ENCODE measurements at regions not wholly inside any gene's neighbourhood (a gene's known extent, or its start where the extent isn't known, plus 50 kb on each side); places are given as distances from the start of the nearest gene placed in this dataset.

DNA sequence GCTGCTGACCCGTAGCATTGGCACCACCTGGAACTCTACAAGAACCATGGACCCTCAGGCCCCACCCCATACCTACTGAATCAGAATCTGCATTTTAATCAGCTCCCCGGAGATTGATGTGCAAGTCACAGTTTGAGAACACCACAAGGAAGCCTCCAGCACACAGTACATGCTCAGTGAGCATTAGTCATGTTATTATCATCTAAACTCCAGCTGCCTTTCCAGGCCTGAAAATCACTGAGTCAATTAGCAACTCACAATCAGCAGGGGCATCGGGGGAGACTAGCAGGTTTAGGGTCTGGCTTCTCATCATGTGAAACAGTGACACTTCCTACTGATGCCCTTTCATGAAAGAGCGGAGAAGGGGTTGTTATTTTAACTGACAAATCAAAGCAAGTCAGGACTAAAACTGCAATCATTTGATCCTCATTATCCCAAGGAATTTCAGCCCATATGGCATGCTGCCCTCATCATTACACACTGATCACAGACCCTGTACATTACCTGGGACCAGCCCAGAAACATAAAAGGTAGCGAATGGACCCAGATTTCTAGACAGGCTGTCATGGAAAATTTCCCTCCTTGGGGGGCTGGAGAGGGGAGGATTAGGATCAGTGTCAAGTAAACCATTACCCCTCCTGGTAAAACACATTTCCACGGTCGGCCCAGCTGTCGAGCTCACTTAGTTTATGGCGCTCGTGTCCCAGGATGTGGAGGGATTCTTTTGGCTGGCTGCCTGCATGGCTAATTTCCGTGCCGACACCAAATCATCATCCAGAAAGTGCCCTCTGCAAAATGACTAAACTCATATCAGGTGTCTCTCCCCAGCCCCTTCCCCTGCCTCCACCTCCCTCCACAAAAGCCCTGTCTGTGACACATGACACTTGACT is 122.8 kb downstream of the PRLHR start:
- no peak for DNase-seq (ENCODE audit: low spot score)
- H3K9me3 ChIP-seq = no peaks in the 10 kb centered on the region
- 41% methylated on average over 12 of the region's 12 CpGs for WGBS

DNA sequence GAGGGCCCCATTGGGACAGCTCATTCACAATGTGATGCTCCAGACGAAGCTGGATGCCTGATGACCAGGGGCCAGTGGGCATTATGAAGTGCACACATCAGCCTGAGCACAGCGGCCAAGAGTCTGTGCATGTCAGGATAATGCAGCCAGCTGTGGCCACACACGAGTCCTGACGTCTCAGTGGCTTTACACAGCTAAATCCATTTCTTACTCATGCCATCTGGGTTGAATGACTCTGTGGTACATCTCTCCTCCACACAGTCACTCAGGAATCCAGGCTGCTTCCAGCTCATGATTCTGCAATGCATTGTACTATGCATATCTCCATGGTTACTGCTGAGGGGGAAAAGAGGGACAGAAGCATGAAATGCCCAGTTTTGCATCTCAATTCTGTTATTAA is 123.6 kb downstream of the PRLHR start:
- Histone ChIP-seq H3K36me3 (no peaks in the 10 kb centered on the region), H3K27me3 (replicated peaks; ENCODE audit: insufficient read depth) (peaks cover 4% of the 10 kb centered on the region), H3K4me1 (replicated peaks) (no peaks in the 10 kb centered on the region), H3K27ac (no peak overlapping the region), H3K9me3 (no peaks in the 10 kb centered on the region), H3K4me3 (no peak overlapping the region)
- 77% methylated on average over 4 of the region's 4 CpGs for WGBS
- intact Hi-C loops (cut with DNase I) = no loop called here
- DNase-seq (ENCODE audit: low spot score) = no peak
- TF ChIP-seq POLR2AphosphoS5 (IDR thresholded peaks at IDR 0.05) = no peak
- no peak for TF ChIP-seq POLR2A (IDR thresholded peaks at IDR 0.05)
- TF ChIP-seq, protein P1, sequence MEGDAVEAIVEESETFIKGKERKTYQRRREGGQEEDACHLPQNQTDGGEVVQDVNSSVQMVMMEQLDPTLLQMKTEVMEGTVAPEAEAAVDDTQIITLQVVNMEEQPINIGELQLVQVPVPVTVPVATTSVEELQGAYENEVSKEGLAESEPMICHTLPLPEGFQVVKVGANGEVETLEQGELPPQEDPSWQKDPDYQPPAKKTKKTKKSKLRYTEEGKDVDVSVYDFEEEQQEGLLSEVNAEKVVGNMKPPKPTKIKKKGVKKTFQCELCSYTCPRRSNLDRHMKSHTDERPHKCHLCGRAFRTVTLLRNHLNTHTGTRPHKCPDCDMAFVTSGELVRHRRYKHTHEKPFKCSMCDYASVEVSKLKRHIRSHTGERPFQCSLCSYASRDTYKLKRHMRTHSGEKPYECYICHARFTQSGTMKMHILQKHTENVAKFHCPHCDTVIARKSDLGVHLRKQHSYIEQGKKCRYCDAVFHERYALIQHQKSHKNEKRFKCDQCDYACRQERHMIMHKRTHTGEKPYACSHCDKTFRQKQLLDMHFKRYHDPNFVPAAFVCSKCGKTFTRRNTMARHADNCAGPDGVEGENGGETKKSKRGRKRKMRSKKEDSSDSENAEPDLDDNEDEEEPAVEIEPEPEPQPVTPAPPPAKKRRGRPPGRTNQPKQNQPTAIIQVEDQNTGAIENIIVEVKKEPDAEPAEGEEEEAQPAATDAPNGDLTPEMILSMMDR (IDR thresholded peaks at IDR 0.05) = no peak

More for the DNA sequence above, 122.8 kb downstream of the PRLHR start:
- intact Hi-C loops (cut with DNase I) = no loop called here
- Histone ChIP-seq H3K27me3 (replicated peaks; ENCODE audit: insufficient read depth) (peaks cover 4% of the 10 kb centered on the region), H3K4me3 (no peak overlapping the region), H3K36me3 (no peaks in the 10 kb centered on the region), H3K27ac (no peak overlapping the region), H3K4me1 (replicated peaks) (no peaks in the 10 kb centered on the region)
- TF ChIP-seq POLR2A (IDR thresholded peaks at IDR 0.05) = no peak
- no peak for TF ChIP-seq POLR2AphosphoS5 (IDR thresholded peaks at IDR 0.05)

DNA sequence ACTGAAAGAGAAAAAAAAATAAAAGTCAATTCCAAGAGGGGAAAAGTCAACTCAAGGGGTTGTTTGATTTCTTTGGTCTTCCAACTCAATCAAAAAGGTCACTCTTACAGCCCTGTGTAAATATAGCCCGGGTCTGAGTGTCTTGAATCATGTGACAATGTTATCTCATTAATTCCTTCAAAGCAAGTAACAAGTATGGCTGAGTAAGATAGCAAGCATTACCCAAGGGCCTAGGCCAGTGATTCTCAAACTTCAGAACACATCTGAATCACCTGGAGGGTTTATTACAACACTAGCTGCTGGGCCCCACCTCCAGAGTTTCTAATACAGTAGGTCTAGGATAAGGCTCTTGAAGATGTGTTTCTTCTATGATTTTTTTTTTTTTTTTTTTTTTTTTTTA is 125.0 kb downstream of the PRLHR start:
- TF ChIP-seq POLR2AphosphoS5 (IDR thresholded peaks at IDR 0.05) (no peak), POLR2A (IDR thresholded peaks at IDR 0.05) (no peak)
- TF ChIP-seq, protein P1 (IDR thresholded peaks at IDR 0.05) = no peak
- no peaks in the 10 kb centered on the region for H3K9me3 ChIP-seq
- H3K27ac ChIP-seq = no peak overlapping the region
- no peak overlapping the region for H3K4me3 ChIP-seq
- no peak for DNase-seq (ENCODE audit: low spot score)
- H3K27me3 ChIP-seq (replicated peaks; ENCODE audit: insufficient read depth) = peaks cover 4% of the 10 kb centered on the region
- WGBS = 27% methylated on average over 1 of the region's 1 CpG
- intact Hi-C loops (cut with DNase I) = no loop called here
- H3K4me1 ChIP-seq (replicated peaks) = no peaks in the 10 kb centered on the region
- no peaks in the 10 kb centered on the region for H3K36me3 ChIP-seq

DNA sequence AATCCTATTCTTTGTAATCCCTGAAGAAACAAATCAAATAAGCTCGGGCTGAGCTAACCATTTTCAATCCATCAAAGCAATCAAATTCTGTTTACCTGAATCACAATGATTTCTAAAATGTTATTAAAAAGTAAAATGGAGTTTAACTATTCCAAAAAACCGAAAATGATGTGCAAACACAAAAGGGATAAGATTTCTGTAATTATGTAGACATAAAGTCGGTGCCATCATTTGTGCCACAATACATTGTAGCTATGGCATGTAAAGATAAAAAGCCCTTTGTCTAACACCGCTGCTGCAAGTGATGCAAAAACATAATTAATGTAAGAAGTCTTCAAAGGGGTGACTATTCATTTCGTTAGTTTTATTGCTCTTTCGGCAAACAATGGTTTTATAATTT is 125.1 kb upstream of the FAM204A start:
- WGBS = 42% methylated on average over 6 of the region's 6 CpGs
- H3K4me3 ChIP-seq = no peak overlapping the region

DNA sequence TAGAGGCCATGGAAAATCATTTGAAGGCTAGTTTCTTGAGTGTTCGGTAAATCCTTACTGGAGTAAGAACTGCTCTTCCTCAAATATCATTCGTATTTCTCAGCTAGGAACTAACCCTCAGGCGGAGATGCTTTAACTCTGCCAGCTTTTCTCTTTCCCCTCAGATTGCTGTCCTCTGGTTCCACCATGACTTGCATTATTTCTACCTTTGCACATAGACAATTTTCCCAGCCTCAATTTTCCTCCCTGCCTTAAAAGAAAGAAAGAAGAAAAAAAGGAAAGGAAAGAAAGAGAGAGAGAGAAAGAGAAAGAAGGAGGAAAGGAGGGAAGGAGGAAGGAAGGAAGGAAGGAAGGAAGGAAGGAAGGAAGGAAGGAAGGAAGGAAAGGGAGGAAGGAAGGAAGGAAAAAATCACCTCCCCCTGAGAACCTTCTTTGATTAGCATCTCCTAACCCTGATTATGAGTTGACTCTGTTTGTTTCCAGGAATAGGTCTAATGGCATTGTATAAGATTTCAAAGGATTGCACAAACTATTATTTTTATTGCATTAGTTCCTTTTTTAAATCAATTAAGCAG is 123.3 kb upstream of the FAM204A start:
- DNase-seq (ENCODE audit: low spot score) = no peak
- Histone ChIP-seq H3K27ac (no peak overlapping the region), H3K4me3 (no peak overlapping the region), H3K36me3 (no peaks in the 10 kb centered on the region), H3K4me1 (replicated peaks) (no peaks in the 10 kb centered on the region), H3K9me3 (no peaks in the 10 kb centered on the region), H3K27me3 (replicated peaks; ENCODE audit: insufficient read depth) (no peaks in the 10 kb centered on the region)
- intact Hi-C loops (cut with DNase I) = no loop called here
- TF ChIP-seq, protein P1 (IDR thresholded peaks at IDR 0.05) = no peak
- TF ChIP-seq POLR2AphosphoS5 (IDR thresholded peaks at IDR 0.05) (no peak), POLR2A (IDR thresholded peaks at IDR 0.05) (no peak)
- 97% methylated on average over 3 of the region's 3 CpGs for WGBS

More for the DNA sequence above, 125.1 kb upstream of the FAM204A start:
- H3K9me3 ChIP-seq = no peaks in the 10 kb centered on the region
- intact Hi-C loops (cut with DNase I) = no loop called here
- no peak overlapping the region for H3K27ac ChIP-seq
- H3K4me1 ChIP-seq (replicated peaks) = no peaks in the 10 kb centered on the region
- DNase-seq (ENCODE audit: low spot score) = no peak
- TF ChIP-seq, protein P1 (IDR thresholded peaks at IDR 0.05) = no peak
- no peak for TF ChIP-seq POLR2AphosphoS5 (IDR thresholded peaks at IDR 0.05)
- TF ChIP-seq POLR2A (IDR thresholded peaks at IDR 0.05) = no peak
- H3K27me3 ChIP-seq (replicated peaks; ENCODE audit: insufficient read depth) = peaks cover 2% of the 10 kb centered on the region
- no peaks in the 10 kb centered on the region for H3K36me3 ChIP-seq

Data from prostate gland (tissue), 2 donors.